GM20000 (cell line): ENCODE measurements at regions not wholly inside any gene's neighbourhood (a gene's known extent, or its start where the extent isn't known, plus 50 kb on each side); places are given as distances from the start of the nearest gene placed in this dataset.

ENCODE experiments used
- DNase-seq: peaks from one replicate; pipeline ENCODE4 v3.0.0; 2012; ENCODE audit warnings: low spot score
- CTCF ChIP-seq: IDR thresholded peaks from 2 replicates; pipeline ENCODE4 v1.5.1; 2012; ENCODE audit warnings: mild to moderate bottlenecking, control low read depth; ENCODE audit errors: extremely low read depth, missing control alignments

DNA sequence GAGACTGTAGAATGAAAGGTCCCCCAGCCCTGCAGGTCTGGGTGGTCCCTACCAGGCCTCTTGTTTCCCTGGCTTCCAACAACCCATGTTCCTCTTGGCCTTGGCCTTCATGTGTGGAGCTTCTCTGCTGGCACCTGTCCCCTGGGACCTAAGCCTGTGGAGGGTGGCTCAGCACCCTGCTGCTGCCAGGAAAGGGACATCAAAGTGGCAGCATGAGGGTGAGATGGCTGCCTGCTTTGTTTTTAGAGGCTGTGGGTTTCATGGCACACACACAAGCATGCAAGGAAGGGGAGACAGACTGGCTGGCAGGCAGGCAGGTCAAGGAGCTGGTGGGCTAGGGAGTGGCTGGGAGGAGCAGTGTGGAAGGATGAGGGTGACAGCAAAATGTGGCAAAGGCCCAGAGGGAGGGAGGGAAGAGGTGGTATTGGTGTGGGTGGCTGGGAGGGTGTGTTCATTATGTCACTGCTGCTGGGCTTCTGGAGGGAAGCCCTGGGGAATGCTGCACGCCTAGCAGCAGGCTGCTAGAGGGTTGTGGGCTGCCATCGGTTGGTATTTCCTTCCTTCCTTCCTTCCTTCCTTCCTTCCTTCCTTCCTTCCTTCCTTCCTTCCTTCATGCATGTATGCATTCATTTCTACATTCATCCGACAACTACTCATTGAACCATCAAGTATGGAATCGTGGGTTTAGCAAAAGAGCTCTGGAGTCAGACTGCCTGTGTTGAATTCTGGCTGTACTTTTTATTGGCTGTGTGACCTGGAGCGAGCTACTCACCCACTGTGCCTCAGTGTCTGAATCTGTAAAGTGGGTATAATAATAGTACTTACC lies 128.7 kb upstream of the PJA1 start:
- no peak for DNase-seq
- no peak for TF ChIP-seq CTCF

GRCh38 chrX:69291116-69291515 lies 125.9 kb upstream of the PJA1 start:
- DNase-seq, result no peak
- TF ChIP-seq CTCF, result no peak

DNA sequence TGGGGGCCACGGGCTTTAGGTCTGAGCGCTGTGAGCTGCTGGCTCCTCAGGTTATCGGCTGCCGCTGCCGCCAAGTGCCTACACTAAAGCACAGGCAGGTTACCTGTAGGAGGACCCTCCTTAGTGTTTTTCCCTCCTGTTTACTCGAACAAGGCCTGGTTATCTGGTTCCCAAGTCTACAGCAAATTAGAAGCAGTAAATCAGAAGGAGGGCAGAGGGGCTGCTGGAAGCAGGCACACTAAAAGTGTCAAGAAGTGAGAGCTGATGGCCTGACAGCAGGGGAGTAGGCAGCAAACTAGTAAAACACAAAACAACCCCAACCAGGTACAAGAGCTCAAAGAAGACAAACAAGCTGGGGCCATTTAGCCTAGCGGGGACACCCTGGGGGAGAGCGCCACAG lies 125.0 kb upstream of the PJA1 start:
- no peak for TF ChIP-seq CTCF
- no peak for DNase-seq

- no peak for TF ChIP-seq CTCF
- DNase-seq, result no peak
These were observed 124.5 kb upstream of the PJA1 start for GRCh38 chrX:69289793-69290123.

GRCh38 chrX:69289046-69289792 lies 124.0 kb upstream of the PJA1 start:
- no peak for TF ChIP-seq CTCF
- no peak for DNase-seq

GRCh38 chrX:69287095-69287494 lies 121.8 kb upstream of the PJA1 start:
- no peak for DNase-seq
- TF ChIP-seq CTCF, result no peak

DNA sequence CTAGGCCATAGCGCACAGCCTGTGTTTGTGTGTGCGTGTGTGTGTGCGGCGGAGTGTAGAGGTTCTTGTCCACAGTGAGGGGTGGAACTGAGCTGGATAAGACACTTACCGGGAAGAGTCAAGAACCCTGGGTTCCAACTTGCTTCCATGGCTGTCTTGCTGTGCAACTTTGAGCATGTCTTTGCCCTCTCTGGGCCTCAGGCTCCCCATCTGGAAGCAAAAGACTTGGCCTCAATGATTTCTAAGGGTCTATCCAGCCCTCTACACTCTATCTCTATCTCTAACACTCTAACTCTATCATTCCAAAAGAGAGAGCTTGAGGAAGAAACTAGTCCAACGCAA lies 121.3 kb upstream of the PJA1 start:
- no peak for TF ChIP-seq CTCF
- DNase-seq, result no peak
